Tongue (tissue), 1 donor: ENCODE measurements at regions not wholly inside any gene's neighbourhood (a gene's known extent, or its start where the extent isn't known, plus 50 kb on each side); places are given as distances from the start of the nearest gene placed in this dataset.
"Not testable (repeated sequence)": the region's sequence is repeated elsewhere in the genome, so short reads cannot be mapped to it uniquely, and the experiment has no call there.

Experiments used
- DNase-seq: peaks from one replicate; pipeline ENCODE4 v3.0.0-alpha.2; 2015

- no peak for DNase-seq
Observed at GRCh38 chr18:40233931-40234616, 1721.0 kb upstream of the PIK3C3 start.

GRCh38 chr18:40222776-40223175, 1732.3 kb upstream of the PIK3C3 start:
- DNase-seq, result no peak

GRCh38 chr18:40216856-40217255, 1738.2 kb upstream of the PIK3C3 start:
- DNase-seq, result no peak

DNA sequence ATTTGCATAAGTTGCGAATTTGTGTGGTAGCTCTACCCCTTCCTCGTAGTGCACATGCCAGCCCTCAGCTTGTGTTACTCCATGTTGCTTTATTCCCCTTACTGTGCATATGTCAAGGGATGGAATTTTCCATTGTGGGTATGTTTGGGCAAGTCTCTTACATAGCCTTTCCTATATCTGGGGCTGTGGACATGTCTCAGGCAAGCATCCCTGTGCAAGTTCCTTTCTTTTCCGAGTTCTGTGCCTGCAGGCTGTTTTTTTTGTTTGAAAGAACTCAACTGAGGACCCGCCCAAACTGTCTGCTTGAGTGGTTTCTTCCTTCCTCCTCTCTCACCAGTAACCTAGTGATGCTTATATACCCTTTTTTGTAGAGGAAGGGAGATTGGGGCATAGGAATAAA, 1739.1 kb upstream of the PIK3C3 start:
- no peak for DNase-seq

- no peak for DNase-seq
Observed at GRCh38 chr18:40210696-40211095, 1744.3 kb upstream of the PIK3C3 start.

GRCh38 chr18:40208958-40209357, 1746.1 kb upstream of the PIK3C3 start:
- DNase-seq, result no peak

- DNase-seq, result no peak
Observed at GRCh38 chr18:40197711-40198110, 1757.3 kb upstream of the PIK3C3 start.

- no peak for DNase-seq
Observed at GRCh38 chr18:40186677-40187076, 1768.4 kb upstream of the PIK3C3 start.

- no peak for DNase-seq
Observed at GRCh38 chr18:40179729-40180461, 1775.1 kb upstream of the PIK3C3 start.

- DNase-seq, result no peak
Observed at GRCh38 chr18:40168026-40168425, 1787.0 kb upstream of the PIK3C3 start.

DNA sequence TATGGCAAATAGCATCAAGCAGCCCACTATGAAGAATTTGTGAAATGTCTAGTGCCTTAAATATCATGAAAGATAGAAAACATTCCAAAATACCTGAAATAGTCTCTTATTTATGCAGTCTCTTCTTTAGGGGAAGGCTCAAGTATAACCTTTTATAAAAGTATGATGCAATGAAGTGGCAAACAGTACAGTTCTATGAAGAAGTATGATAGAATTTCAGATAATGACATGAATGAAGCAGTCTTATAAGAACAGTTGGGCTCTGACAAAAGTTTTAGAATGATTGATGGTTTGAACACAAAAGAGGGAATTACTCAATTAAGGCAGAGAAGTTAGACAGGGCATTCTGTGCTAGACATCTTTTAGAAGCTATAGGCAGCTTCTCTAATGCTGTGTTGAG, 1791.8 kb upstream of the PIK3C3 start:
- no peak for DNase-seq

- no peak for DNase-seq
Observed at GRCh38 chr18:40160361-40160760, 1794.7 kb upstream of the PIK3C3 start.

DNA sequence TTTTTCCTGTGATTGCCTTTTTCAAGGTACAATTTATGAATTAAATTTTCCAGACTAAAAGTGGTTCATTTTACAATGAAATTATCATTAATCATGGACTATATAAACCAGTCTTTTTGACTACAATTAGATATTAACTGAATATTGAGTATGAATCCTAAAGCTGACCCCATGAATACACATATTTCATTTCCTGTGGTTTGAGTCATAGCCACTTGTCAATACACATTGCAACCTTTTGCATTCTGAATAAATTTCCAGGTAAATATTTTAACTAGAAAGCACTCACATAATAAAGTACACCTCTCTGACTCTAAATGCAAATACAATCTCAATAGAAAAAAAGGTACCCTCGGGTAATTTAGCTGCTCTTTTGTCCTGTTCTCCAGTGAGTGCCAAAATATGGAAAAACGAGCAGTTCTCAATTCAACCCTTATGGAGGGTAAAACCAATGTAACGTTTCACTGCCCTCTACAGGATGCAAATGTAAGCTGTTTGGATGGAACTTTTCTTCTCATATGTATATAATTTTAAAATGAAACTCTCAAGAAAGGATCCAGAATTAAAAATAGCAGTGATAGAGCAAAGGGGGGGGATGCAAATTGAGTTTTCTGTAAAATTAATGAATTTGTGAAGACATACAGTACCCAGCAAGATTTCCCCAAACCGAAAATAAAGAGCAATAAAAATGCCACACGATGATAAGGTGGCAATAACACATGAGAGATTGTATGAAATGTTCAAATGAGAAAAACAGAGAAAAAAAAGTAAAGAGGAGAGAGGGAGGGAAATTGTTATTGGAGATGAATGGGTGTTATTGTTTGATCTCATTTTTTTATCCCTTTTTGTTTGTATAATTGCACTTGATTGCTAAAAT, 1795.7 kb upstream of the PIK3C3 start:
- DNase-seq, result peak; percentile 59

DNA sequence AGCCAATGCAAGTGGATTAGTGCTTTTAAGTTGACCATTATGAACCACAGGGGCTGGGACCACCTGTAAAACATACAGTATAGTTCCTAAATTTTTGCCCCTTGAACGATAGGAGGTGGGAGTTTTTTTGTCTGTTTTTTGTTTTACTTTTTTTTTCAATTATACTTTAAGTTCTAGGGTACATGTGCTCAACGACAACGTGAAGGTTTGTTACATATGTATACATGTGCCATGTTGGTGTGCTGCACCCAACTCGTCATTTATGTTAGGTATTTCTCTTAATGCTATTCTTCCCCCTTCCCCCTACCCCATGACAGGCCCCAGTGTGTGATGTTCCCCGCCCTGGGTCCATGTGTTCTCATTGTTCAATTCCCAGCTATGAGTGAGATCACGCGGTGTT, 1797.9 kb upstream of the PIK3C3 start:
- no peak for DNase-seq

- DNase-seq, result peak; percentile 2
Observed at GRCh38 chr18:40152859-40153258, 1802.2 kb upstream of the PIK3C3 start.

DNA sequence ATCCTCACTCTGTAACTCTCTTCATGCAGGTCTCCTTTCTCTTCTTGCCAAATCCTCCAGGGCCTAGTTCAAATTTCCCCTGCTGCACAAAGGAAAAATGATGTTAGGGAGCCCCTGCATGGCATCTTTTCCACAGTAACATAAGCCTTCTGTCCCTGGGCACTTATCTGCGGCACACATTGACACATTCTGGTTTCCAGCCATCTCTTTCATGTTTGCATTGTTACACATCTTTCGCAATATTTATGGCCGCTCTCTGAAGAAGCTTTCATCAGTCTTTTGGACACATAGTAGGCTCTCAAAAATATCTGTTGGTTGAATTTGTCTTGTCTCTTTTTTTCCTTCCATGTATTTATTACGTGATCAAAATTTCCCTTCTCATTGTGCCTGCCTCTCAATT, 1806.1 kb upstream of the PIK3C3 start:
- no peak for DNase-seq

- no peak for DNase-seq
Observed at GRCh38 chr18:40133253-40133652, 1821.8 kb upstream of the PIK3C3 start.

GRCh38 chr18:40132438-40132837, 1822.6 kb upstream of the PIK3C3 start:
- not testable (repeated sequence) for DNase-seq

- no peak for DNase-seq
Observed at GRCh38 chr18:40124107-40124506, 1830.9 kb upstream of the PIK3C3 start.

- no peak for DNase-seq
Observed at GRCh38 chr18:40120796-40121391, 1834.1 kb upstream of the PIK3C3 start.

DNA sequence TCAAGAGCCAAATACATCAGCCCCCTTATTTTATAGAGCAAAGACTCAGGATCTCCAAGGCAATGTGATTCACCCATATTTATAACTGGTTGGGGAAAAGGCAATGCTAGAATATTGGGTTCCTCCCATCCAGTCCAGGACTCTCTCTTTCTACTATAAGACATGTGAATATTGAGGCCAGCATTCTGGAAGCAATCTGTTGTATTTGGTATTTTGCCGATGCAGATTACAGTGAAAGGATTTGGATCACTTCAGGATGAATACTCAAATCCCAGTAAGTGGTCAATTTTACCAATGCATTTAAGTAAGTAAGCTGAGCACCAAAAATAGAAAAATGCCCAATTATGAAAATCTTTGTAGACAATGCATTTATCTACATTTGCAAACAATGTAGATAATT, 1834.7 kb upstream of the PIK3C3 start:
- DNase-seq, result no peak

DNA sequence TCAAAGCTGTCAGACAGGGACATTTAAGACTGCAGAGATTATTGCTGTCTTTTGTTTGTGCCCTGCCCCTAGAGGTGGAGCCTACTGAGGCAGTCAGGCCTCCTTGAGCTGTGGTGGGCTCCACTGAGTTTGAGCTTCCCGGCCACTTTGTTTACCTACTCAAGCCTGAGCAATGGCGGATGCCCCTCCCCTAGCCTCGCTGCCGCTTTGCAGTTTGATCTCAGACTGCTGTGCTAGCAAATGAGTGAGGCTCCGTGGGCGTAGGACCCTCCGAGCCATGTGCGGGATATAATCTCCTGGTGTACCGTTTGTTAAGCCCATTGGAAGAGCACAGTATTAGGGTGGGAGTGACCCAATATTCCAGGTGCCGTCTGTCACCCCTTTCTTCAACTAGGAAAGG, 1835.5 kb upstream of the PIK3C3 start:
- DNase-seq, result not testable (repeated sequence)

- DNase-seq, result no peak
Observed at GRCh38 chr18:40110455-40110854, 1844.6 kb upstream of the PIK3C3 start.
